ENCODE measurements at regions not wholly inside any gene's neighbourhood (a gene's known extent, or its start where the extent isn't known, plus 50 kb on each side); places are given as distances from the start of the nearest gene placed in this dataset.

- intact Hi-C loops (cut with micrococcal nuclease) (no loop called here), in situ Hi-C loops (cut with MboI; ENCODE audit: low sequenced_read_pairs) (no loop called here), dilution Hi-C loops (cut with HindIII; ENCODE audit: low sequenced_read_pairs, unreplicated experiment) (no loop called here)
- DNase-seq (no peak), ATAC-seq (ENCODE audit: low read depth) (no peak)
- Histone ChIP-seq H3K23ac (ENCODE audit: low read depth, low read length) (no peak overlapping the region), H3K27ac (ENCODE audit: insufficient read depth, low read length) (no peak overlapping the region), H3K18ac (ENCODE audit: low read depth, low read length) (no peak overlapping the region), H2BK20ac (ENCODE audit: low read depth, low read length) (no peak overlapping the region), H4K91ac (ENCODE audit: insufficient read depth, low read depth, low read length) (no peak overlapping the region), H2AK9ac (replicated peaks; ENCODE audit: low read depth, low read length, poor library complexity) (no peak overlapping the region), H3K27me3 (ENCODE audit: control insufficient read depth, insufficient read depth, low read length) (no peaks in the 10 kb centered on the region), H4K8ac (ENCODE audit: low read depth in 2 of 2, low read length in 2 of 2) (no peak overlapping the region), H3K4ac (ENCODE audit: low read depth, low read length) (no peak overlapping the region), H2BK5ac (ENCODE audit: low read depth, low read length, poor library complexity, severe bottlenecking) (no peak overlapping the region), H3K9me3 (ENCODE audit: control insufficient read depth, insufficient read depth, low read length) (peaks cover 2% of the 10 kb centered on the region; the same call in 1 of the 2 replicates), H3K56ac (ENCODE audit: extremely low read depth, insufficient read depth, low read length) (no peak overlapping the region), H2BK15ac (ENCODE audit: low read depth, low read length) (no peak overlapping the region), H3K9ac (ENCODE audit: low read depth, low read length) (no peak overlapping the region), H3K4me1 (ENCODE audit: control insufficient read depth, insufficient read depth, low read length) (no peaks in the 10 kb centered on the region), H3K9me1 (ENCODE audit: insufficient read depth, low read length) (no peaks in the 10 kb centered on the region), H3K36me3 (ENCODE audit: control insufficient read depth, insufficient read depth, low read length) (no peaks in the 10 kb centered on the region), H4K20me1 (ENCODE audit: insufficient read depth, low read length) (no peaks in the 10 kb centered on the region), H4K5ac (ENCODE audit: low read depth, low read length) (no peak overlapping the region), H3K79me1 (ENCODE audit: low read depth in 1 of 2, low read length in 2 of 2) (no peaks in the 10 kb centered on the region), H2BK120ac (ENCODE audit: low read depth, low read length) (no peak overlapping the region), H2AFZ (replicated peaks; ENCODE audit: low read length, poor library complexity) (no peak overlapping the region), H2AK5ac (ENCODE audit: low read depth, low read length) (no peak overlapping the region), H3K14ac (replicated peaks; ENCODE audit: low read depth, low read length) (no peak overlapping the region), H3K4me3 (ENCODE audit: insufficient read depth, low read depth, low read length) (no peak overlapping the region), H3K4me2 (ENCODE audit: low read depth, low read length) (no peak overlapping the region)
- TF ChIP-seq CHD1 (IDR thresholded peaks at IDR 0.05; ENCODE audit: low read depth, low read length) (no peak), MAFK (IDR thresholded peaks at IDR 0.05; ENCODE audit: low read depth, low read length) (no peak), RFX5 (IDR thresholded peaks at IDR 0.05; ENCODE audit: low read depth, low read length) (no peak), BHLHE40 (IDR thresholded peaks at IDR 0.05; ENCODE audit: low read depth, low read length) (no peak), FOS (IDR thresholded peaks at IDR 0.05; ENCODE audit: low read depth, low read length) (no peak), SMC3 (IDR thresholded peaks at IDR 0.05; ENCODE audit: low read depth, low read length) (no peak), POLR2A (IDR thresholded peaks at IDR 0.05; ENCODE audit: low read depth, low read length) (no peak), CEBPB (IDR thresholded peaks at IDR 0.05; ENCODE audit: low read depth, low read length) (no peak), NFE2L2 (IDR thresholded peaks at IDR 0.05; ENCODE audit: low read depth, low read length) (no peak)
- CTCF ChIA-PET = no interaction called here
- BruUV-seq (replicated peaks) = no TSS peak
- WGBS, 2 experiments (ENCODE audit: extremely low coverage in 2 of 2, insufficient read length in 1 of 2) = no CpG with 5 or more reads among the region's 4 CpGs
- POLR2A ChIA-PET (ENCODE audit: unreplicated experiment) = no interaction called here
These were observed 621.8 kb downstream of the CDH26 start for GRCh38 chr20:60579941-60580515.
